ENCODE measurements at regions not wholly inside any gene's neighbourhood (a gene's known extent, or its start where the extent isn't known, plus 50 kb on each side); places are given as distances from the start of the nearest gene placed in this dataset.
"Not testable (repeated sequence)": the region's sequence is repeated elsewhere in the genome, so short reads cannot be mapped to it uniquely, and the experiment has no call there.

GRCh38 chr11:23484146-23484545 lies 623.9 kb upstream of the CCDC179 start:
- TF ChIP-seq, protein P1, sequence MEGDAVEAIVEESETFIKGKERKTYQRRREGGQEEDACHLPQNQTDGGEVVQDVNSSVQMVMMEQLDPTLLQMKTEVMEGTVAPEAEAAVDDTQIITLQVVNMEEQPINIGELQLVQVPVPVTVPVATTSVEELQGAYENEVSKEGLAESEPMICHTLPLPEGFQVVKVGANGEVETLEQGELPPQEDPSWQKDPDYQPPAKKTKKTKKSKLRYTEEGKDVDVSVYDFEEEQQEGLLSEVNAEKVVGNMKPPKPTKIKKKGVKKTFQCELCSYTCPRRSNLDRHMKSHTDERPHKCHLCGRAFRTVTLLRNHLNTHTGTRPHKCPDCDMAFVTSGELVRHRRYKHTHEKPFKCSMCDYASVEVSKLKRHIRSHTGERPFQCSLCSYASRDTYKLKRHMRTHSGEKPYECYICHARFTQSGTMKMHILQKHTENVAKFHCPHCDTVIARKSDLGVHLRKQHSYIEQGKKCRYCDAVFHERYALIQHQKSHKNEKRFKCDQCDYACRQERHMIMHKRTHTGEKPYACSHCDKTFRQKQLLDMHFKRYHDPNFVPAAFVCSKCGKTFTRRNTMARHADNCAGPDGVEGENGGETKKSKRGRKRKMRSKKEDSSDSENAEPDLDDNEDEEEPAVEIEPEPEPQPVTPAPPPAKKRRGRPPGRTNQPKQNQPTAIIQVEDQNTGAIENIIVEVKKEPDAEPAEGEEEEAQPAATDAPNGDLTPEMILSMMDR (conservative IDR thresholded peaks at IDR 0.05; ENCODE audit: low read depth, low read length): not testable (repeated sequence)
- TF ChIP-seq EZH2 (IDR thresholded peaks at IDR 0.05; ENCODE audit: borderline replicate concordance, low read depth, low read length, poor library complexity, severe bottlenecking): not testable (repeated sequence)
